WTC11 (cell line): ENCODE measurements at regions not wholly inside any gene's neighbourhood (a gene's known extent, or its start where the extent isn't known, plus 50 kb on each side); places are given as distances from the start of the nearest gene placed in this dataset.

Experiments used
- ATAC-seq: fragments of 200-7000 bp; cut with Tn5 transposase; 2 replicates; pipeline ENCODE4 v1.10.0; 2021; ENCODE audit warnings: mild to moderate bottlenecking, moderate library complexity
- CTCF ChIA-PET: fragments of 300-600 bp; sonication (Branson Sonifier 250); formaldehyde crosslinking; loops from one replicate; lab custom pipeline; 2021; ENCODE audit warnings: antibody characterized with exemption; lab: Charles Lee
- POLR2A ChIA-PET: fragments of 350-600 bp; sonication (Branson Sonifier 250); formaldehyde crosslinking; loops from one replicate; lab custom pipeline; 2021; ENCODE audit warnings: antibody characterized with exemption; lab: Charles Lee
- DNase-seq: peaks from one replicate; pipeline ENCODE4 v3.0.0; 2021; ENCODE audit warnings: low spot score
- H3K27ac Mint-ChIP-seq: 2 replicates; pipeline ENCODE4 v1.8.0; 2021; ENCODE audit warnings: mixed read lengths
- H3K27me3 Mint-ChIP-seq: 2 replicates; pipeline ENCODE4 v1.8.0; 2021; ENCODE audit warnings: low read depth, mild to moderate bottlenecking, moderate library complexity, mixed read lengths
- H3K36me3 Mint-ChIP-seq: 2 replicates; pipeline ENCODE4 v1.8.0; 2021; ENCODE audit warnings: mixed read lengths
- H3K4me1 Mint-ChIP-seq: 2 replicates; pipeline ENCODE4 v1.8.0; 2022; ENCODE audit warnings: mixed read lengths
- H3K4me3 Mint-ChIP-seq: 2 replicates; pipeline ENCODE4 v1.8.0; 2021; ENCODE audit warnings: mild to moderate bottlenecking, moderate library complexity, mixed read lengths
- H3K9me3 Mint-ChIP-seq: 2 replicates; pipeline ENCODE4 v1.8.0; 2021; ENCODE audit warnings: mixed read lengths
- ATF1 ChIP-seq: sonication (generic); formaldehyde crosslinking; IDR thresholded peaks from 2 replicates; pipeline ENCODE4 v1.8.1; 2023; ENCODE audit warnings: mild to moderate bottlenecking, moderate library complexity, missing genetic modification reagents
- CBFB ChIP-seq: sonication (generic); formaldehyde crosslinking; IDR thresholded peaks from 2 replicates; pipeline ENCODE4 v1.8.1; 2022; ENCODE audit warnings: mild to moderate bottlenecking, low read depth, missing genetic modification reagents
- EMX1 ChIP-seq: fragments of 250-450 bp; sonication (Bioruptor Pico); IDR thresholded peaks from 2 replicates; pipeline ENCODE4 v1.8.0; 2021; ENCODE audit warnings: mild to moderate bottlenecking
- MXD4 ChIP-seq: fragments of 250-450 bp; sonication (Bioruptor Pico); IDR thresholded peaks from 2 replicates; pipeline ENCODE4 v1.8.0; 2021; ENCODE audit warnings: mild to moderate bottlenecking, moderate library complexity, borderline replicate concordance
- NR3C1 ChIP-seq: sonication (generic); formaldehyde crosslinking; conservative IDR thresholded peaks from 2 replicates; pipeline ENCODE4 v1.8.1; 2023; ENCODE audit warnings: low read depth, mild to moderate bottlenecking, missing genetic modification reagents
- USF1 ChIP-seq: sonication (generic); formaldehyde crosslinking; IDR thresholded peaks from 2 replicates; pipeline ENCODE4 v1.8.0; 2022; ENCODE audit warnings: mild to moderate bottlenecking, missing genetic modification reagents
- ZNF396 ChIP-seq: fragments of 250-450 bp; sonication (Bioruptor Pico); IDR thresholded peaks from 2 replicates; pipeline ENCODE4 v1.8.0; 2021; ENCODE audit warnings: mild to moderate bottlenecking, moderate library complexity, borderline replicate concordance
- TF ChIP-seq, protein P1 (sequence below): sonication (generic); formaldehyde crosslinking; conservative IDR thresholded peaks from 2 replicates; pipeline ENCODE4 v1.8.1; 2023; ENCODE audit warnings: mild to moderate bottlenecking, low read depth, missing genetic modification reagents, moderate library complexity
- TF ChIP-seq, protein P2 (sequence below): sonication (generic); formaldehyde crosslinking; IDR thresholded peaks from 2 replicates; pipeline ENCODE4 v1.8.0; 2022; ENCODE audit warnings: mild to moderate bottlenecking, missing genetic modification reagents
- TF ChIP-seq, protein P3 (sequence below): fragments of 200-600 bp; IDR thresholded peaks from 2 replicates; pipeline ENCODE4 v1.8.0; 2022; ENCODE audit warnings: antibody characterized with exemption
- TF ChIP-seq, protein P4 (sequence below): sonication (generic); formaldehyde crosslinking; IDR thresholded peaks from 2 replicates; pipeline ENCODE4 v1.8.1; 2022; ENCODE audit warnings: mild to moderate bottlenecking, missing genetic modification reagents, moderate library complexity, borderline replicate concordance
- TF ChIP-seq, protein P5 (sequence below): sonication (generic); formaldehyde crosslinking; IDR thresholded peaks from 2 replicates; pipeline ENCODE4 v1.8.1; 2023; ENCODE audit warnings: mild to moderate bottlenecking, missing genetic modification reagents, moderate library complexity

DNA sequence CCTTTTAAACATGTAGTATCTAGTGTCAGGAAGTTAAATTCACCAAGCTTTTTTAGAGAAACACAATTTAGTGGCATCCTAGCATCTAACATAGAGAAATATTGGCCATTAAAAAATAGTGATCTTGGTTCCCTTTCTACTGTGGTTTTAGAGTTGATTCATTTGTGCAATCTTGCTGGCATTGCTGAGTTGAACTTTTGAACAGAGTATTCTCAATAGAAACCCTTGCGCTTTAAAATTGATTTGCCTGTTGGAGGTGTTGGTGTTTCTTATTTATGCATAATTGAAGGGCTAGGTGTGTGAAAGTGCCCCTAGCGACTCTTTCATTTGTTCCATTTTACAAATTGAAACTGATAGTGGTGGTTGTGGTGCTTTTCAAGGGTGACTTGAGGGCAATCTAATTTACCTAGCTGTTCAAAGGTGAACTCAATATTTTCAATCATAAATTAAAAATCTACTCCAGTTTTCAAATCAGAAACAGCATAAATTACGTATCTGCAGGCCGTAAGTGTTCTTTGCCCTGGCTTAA, 73.0 kb upstream of the MPDZ start:
- Mint-ChIP-seq H3K9me3 (no peaks in the 10 kb centered on the region), H3K36me3 (no peaks in the 10 kb centered on the region), H3K4me1 (no peaks in the 10 kb centered on the region), H3K4me3 (no peak overlapping the region), H3K27me3 (no peaks in the 10 kb centered on the region), H3K27ac (no peak overlapping the region)
- TF ChIP-seq ZNF396 (no peak), ATF1 (CRISPR knock-in tag) (no peak), USF1 (no peak), NR3C1 (no peak), CBFB (CRISPR knock-in tag) (no peak)
- TF ChIP-seq, protein P1, sequence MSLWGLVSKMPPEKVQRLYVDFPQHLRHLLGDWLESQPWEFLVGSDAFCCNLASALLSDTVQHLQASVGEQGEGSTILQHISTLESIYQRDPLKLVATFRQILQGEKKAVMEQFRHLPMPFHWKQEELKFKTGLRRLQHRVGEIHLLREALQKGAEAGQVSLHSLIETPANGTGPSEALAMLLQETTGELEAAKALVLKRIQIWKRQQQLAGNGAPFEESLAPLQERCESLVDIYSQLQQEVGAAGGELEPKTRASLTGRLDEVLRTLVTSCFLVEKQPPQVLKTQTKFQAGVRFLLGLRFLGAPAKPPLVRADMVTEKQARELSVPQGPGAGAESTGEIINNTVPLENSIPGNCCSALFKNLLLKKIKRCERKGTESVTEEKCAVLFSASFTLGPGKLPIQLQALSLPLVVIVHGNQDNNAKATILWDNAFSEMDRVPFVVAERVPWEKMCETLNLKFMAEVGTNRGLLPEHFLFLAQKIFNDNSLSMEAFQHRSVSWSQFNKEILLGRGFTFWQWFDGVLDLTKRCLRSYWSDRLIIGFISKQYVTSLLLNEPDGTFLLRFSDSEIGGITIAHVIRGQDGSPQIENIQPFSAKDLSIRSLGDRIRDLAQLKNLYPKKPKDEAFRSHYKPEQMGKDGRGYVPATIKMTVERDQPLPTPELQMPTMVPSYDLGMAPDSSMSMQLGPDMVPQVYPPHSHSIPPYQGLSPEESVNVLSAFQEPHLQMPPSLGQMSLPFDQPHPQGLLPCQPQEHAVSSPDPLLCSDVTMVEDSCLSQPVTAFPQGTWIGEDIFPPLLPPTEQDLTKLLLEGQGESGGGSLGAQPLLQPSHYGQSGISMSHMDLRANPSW (CRISPR knock-in tag): no peak
- TF ChIP-seq, protein P2, sequence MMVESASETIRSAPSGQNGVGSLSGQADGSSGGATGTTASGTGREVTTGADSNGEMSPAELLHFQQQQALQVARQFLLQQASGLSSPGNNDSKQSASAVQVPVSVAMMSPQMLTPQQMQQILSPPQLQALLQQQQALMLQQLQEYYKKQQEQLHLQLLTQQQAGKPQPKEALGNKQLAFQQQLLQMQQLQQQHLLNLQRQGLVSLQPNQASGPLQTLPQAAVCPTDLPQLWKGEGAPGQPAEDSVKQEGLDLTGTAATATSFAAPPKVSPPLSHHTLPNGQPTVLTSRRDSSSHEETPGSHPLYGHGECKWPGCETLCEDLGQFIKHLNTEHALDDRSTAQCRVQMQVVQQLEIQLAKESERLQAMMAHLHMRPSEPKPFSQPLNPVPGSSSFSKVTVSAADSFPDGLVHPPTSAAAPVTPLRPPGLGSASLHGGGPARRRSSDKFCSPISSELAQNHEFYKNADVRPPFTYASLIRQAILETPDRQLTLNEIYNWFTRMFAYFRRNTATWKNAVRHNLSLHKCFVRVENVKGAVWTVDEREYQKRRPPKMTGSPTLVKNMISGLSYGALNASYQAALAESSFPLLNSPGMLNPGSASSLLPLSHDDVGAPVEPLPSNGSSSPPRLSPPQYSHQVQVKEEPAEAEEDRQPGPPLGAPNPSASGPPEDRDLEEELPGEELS: no peak
- CTCF ChIA-PET: no interaction called here
- POLR2A ChIA-PET: no interaction called here
- ATAC-seq (no peak), DNase-seq (no peak)

GRCh38 chr9:13351778-13352386, 72.4 kb upstream of the MPDZ start:
- H3K27ac Mint-ChIP-seq: no peak overlapping the region
- no peaks in the 10 kb centered on the region for H3K36me3 Mint-ChIP-seq
- no peak for ATAC-seq
- no peaks in the 10 kb centered on the region for H3K4me1 Mint-ChIP-seq
- TF ChIP-seq, protein P3, sequence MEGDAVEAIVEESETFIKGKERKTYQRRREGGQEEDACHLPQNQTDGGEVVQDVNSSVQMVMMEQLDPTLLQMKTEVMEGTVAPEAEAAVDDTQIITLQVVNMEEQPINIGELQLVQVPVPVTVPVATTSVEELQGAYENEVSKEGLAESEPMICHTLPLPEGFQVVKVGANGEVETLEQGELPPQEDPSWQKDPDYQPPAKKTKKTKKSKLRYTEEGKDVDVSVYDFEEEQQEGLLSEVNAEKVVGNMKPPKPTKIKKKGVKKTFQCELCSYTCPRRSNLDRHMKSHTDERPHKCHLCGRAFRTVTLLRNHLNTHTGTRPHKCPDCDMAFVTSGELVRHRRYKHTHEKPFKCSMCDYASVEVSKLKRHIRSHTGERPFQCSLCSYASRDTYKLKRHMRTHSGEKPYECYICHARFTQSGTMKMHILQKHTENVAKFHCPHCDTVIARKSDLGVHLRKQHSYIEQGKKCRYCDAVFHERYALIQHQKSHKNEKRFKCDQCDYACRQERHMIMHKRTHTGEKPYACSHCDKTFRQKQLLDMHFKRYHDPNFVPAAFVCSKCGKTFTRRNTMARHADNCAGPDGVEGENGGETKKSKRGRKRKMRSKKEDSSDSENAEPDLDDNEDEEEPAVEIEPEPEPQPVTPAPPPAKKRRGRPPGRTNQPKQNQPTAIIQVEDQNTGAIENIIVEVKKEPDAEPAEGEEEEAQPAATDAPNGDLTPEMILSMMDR: peak; percentile 27; the same call in 1 of the 2 replicates
- no peak for TF ChIP-seq MXD4 (CRISPR knock-in tag)
- TF ChIP-seq, all 79 proteins: peak for 1
- no peaks in the 10 kb centered on the region for H3K9me3 Mint-ChIP-seq
- ChIA-PET POLR2A (no interaction called here), CTCF (interaction anchor here (0.8 kb wide), 1 partner anchor 318 kb away, joined by 5 read pairs; no protein-coding TSS in a partner anchor)
- H3K4me3 Mint-ChIP-seq: no peak overlapping the region
- no peak for DNase-seq
- no peaks in the 10 kb centered on the region for H3K27me3 Mint-ChIP-seq

- no peaks in the 10 kb centered on the region for H3K36me3 Mint-ChIP-seq
- H3K9me3 Mint-ChIP-seq: no peaks in the 10 kb centered on the region
- POLR2A ChIA-PET: no interaction called here
- DNase-seq: no peak
- H3K4me3 Mint-ChIP-seq: no peak overlapping the region
- TF ChIP-seq USF1 (no peak), EMX1 (CRISPR knock-in tag) (no peak)
- TF ChIP-seq, protein P4, sequence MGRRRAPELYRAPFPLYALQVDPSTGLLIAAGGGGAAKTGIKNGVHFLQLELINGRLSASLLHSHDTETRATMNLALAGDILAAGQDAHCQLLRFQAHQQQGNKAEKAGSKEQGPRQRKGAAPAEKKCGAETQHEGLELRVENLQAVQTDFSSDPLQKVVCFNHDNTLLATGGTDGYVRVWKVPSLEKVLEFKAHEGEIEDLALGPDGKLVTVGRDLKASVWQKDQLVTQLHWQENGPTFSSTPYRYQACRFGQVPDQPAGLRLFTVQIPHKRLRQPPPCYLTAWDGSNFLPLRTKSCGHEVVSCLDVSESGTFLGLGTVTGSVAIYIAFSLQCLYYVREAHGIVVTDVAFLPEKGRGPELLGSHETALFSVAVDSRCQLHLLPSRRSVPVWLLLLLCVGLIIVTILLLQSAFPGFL (CRISPR knock-in tag): no peak
- TF ChIP-seq, protein P5, sequence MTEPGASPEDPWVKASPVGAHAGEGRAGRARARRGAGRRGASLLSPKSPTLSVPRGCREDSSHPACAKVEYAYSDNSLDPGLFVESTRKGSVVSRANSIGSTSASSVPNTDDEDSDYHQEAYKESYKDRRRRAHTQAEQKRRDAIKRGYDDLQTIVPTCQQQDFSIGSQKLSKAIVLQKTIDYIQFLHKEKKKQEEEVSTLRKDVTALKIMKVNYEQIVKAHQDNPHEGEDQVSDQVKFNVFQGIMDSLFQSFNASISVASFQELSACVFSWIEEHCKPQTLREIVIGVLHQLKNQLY: no peak
- TF ChIP-seq, all 79 proteins: peak for 0
- CTCF ChIA-PET: no interaction called here
- H3K4me1 Mint-ChIP-seq: no peaks in the 10 kb centered on the region
- no peaks in the 10 kb centered on the region for H3K27me3 Mint-ChIP-seq
- no peak overlapping the region for H3K27ac Mint-ChIP-seq
- ATAC-seq: no peak
These were observed 53.1 kb upstream of the MPDZ start for GRCh38 chr9:13332571-13332970.
